ENCODE measurements at regions not wholly inside any gene's neighbourhood (a gene's known extent, or its start where the extent isn't known, plus 50 kb on each side); places are given as distances from the start of the nearest gene placed in this dataset.
A peak's percentile ranks its signal among the peaks of the same experiment; 100 is the strongest.

DNA sequence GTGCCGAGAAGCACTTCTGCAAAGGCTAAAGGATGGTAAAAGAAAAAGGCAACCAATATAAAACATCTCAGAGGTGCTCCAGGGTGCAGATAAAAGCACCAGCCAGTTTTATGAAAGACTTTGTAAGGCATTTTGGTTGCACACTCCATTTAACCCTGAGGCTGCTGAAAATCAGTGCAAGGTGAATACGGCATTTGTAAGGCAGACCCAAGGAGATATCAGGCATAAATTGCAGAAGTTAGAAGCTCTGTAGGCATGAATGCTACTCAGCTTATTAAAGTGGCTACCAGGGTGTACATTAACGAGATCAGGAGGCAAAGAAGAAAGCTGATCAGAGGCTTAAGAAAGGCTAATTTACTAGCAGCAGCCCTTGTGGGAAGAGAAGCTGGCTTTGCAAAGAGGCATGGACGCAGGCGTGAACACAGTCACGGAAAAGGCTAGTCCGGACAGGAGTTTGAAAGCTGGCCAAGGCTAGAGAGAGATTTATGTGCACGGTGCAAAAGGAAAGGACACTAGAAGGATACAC, 99.6 kb downstream of the ZNF429 start:
- intact Hi-C loops (cut with DNase I), result no loop called here
- peaks cover 5% of the 10 kb centered on the region for H3K4me1 ChIP-seq
- DNase-seq, result peak; percentile 42
- H3K9ac ChIP-seq (ENCODE audit: low read depth in 2 of 2, low read length in 2 of 2), result peak overlapping the region in 1 of 2 donors; percentile 71
- H3K27ac ChIP-seq, result peak overlapping the region; percentile 53
- H3K4me3 ChIP-seq, result peak overlapping the region; percentile 36
- TF ChIP-seq, protein P1, sequence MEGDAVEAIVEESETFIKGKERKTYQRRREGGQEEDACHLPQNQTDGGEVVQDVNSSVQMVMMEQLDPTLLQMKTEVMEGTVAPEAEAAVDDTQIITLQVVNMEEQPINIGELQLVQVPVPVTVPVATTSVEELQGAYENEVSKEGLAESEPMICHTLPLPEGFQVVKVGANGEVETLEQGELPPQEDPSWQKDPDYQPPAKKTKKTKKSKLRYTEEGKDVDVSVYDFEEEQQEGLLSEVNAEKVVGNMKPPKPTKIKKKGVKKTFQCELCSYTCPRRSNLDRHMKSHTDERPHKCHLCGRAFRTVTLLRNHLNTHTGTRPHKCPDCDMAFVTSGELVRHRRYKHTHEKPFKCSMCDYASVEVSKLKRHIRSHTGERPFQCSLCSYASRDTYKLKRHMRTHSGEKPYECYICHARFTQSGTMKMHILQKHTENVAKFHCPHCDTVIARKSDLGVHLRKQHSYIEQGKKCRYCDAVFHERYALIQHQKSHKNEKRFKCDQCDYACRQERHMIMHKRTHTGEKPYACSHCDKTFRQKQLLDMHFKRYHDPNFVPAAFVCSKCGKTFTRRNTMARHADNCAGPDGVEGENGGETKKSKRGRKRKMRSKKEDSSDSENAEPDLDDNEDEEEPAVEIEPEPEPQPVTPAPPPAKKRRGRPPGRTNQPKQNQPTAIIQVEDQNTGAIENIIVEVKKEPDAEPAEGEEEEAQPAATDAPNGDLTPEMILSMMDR (IDR thresholded peaks at IDR 0.05), result no peak
- H3K36me3 ChIP-seq, result no peaks in the 10 kb centered on the region
- H3K9me3 ChIP-seq, result no peaks in the 10 kb centered on the region
- H3K27me3 ChIP-seq, result no peaks in the 10 kb centered on the region
